ENCODE measurements at regions not wholly inside any gene's neighbourhood (a gene's known extent, or its start where the extent isn't known, plus 50 kb on each side); places are given as distances from the start of the nearest gene placed in this dataset.

GRCh38 chr15:67944010-67944641 is 104.3 kb upstream of the RNU6-1 start:
- H3K27me3 Mint-ChIP-seq (ENCODE audit: unreplicated experiment), result peaks cover 4% of the 10 kb centered on the region
- H3K36me3 Mint-ChIP-seq (ENCODE audit: unreplicated experiment), result peaks cover 4% of the 10 kb centered on the region
- H3K27ac Mint-ChIP-seq (ENCODE audit: unreplicated experiment), result no peak overlapping the region
- H3K9me3 Mint-ChIP-seq (ENCODE audit: unreplicated experiment), result no peaks in the 10 kb centered on the region
- TF ChIP-seq CTCF (IDR thresholded peaks at IDR 0.05; ENCODE audit: partially characterized antibody, unreplicated experiment), result no peak
- H3K4me1 Mint-ChIP-seq (ENCODE audit: low read depth, unreplicated experiment), result no peaks in the 10 kb centered on the region
- H3K4me3 Mint-ChIP-seq (ENCODE audit: unreplicated experiment), result no peak overlapping the region
- DNase-seq, result no peak

GRCh38 chr15:67945131-67945530 is 105.3 kb upstream of the RNU6-1 start:
- Mint-ChIP-seq H3K27me3 (ENCODE audit: unreplicated experiment) (peaks cover 4% of the 10 kb centered on the region), H3K4me3 (ENCODE audit: unreplicated experiment) (no peak overlapping the region), H3K36me3 (ENCODE audit: unreplicated experiment) (peaks cover 4% of the 10 kb centered on the region), H3K4me1 (ENCODE audit: low read depth, unreplicated experiment) (no peaks in the 10 kb centered on the region), H3K9me3 (ENCODE audit: unreplicated experiment) (no peaks in the 10 kb centered on the region), H3K27ac (ENCODE audit: unreplicated experiment) (no peak overlapping the region)
- DNase-seq, result no peak
- TF ChIP-seq CTCF (IDR thresholded peaks at IDR 0.05; ENCODE audit: partially characterized antibody, unreplicated experiment), result no peak

DNA sequence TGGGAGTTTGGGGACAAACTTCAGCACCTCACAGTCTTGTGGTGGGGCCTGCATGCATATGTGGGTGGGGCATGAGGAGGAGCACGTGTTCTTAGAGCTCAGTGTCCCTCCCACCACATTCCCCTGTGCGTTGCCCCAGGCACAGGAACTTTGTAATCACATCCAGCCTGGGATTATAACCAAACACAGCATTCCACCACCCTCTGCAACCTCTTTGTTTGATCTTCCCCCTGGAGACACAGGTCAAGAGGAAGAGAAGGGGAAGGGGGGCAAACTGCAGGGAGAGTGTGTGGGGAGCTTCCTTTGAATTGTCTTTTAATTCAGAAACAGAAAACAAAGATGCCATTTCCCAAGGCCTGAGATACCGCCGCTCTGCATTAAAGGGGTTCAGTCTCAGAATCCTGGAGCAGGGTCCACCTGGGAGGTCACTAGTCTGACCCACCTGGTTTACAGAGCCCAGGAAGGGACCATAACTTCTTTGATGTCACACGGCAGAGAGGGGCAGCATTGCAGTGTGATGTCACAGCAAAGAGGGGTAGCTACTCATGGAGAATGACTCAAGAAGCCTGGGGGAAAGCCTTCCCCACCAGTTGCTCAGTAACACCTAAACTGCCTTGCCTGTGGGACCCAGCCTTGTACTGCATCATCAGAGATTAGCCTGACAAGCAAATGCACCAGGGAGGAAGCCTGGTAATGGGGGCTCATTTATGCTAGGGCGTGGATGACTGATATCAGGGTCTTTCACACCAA is 106.3 kb upstream of the RNU6-1 start:
- no peak for TF ChIP-seq CTCF (IDR thresholded peaks at IDR 0.05; ENCODE audit: partially characterized antibody, unreplicated experiment)
- Mint-ChIP-seq H3K4me1 (ENCODE audit: low read depth, unreplicated experiment) (no peaks in the 10 kb centered on the region), H3K27ac (ENCODE audit: unreplicated experiment) (no peak overlapping the region), H3K27me3 (ENCODE audit: unreplicated experiment) (peaks cover 4% of the 10 kb centered on the region), H3K9me3 (ENCODE audit: unreplicated experiment) (peaks cover 2% of the 10 kb centered on the region), H3K4me3 (ENCODE audit: unreplicated experiment) (no peak overlapping the region), H3K36me3 (ENCODE audit: unreplicated experiment) (peaks cover 4% of the 10 kb centered on the region)
- DNase-seq, result no peak

DNA sequence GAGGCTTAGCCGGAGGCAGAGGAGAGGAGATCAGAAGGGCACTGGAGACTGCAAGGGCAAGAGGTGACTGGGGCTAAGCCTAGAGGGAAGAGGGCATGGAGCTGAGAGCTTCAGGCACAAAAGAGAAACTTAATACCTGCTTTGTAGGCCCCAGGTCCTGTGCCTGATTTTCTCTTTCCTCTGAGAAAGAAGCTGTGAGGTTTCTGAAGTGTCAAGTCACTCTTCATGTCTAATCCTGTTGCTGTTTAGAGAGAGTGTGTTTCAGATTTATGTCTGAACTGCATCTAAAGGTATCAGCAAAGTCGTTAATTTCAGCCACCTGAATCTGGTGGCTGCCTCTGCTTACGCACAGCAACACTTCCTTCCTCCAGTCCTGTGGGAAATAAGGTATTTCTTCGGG is 106.9 kb upstream of the RNU6-1 start:
- Mint-ChIP-seq H3K9me3 (ENCODE audit: unreplicated experiment) (peaks cover 2% of the 10 kb centered on the region), H3K27me3 (ENCODE audit: unreplicated experiment) (no peaks in the 10 kb centered on the region), H3K36me3 (ENCODE audit: unreplicated experiment) (peaks cover under 1% of the 10 kb centered on the region), H3K27ac (ENCODE audit: unreplicated experiment) (no peak overlapping the region), H3K4me3 (ENCODE audit: unreplicated experiment) (no peak overlapping the region), H3K4me1 (ENCODE audit: low read depth, unreplicated experiment) (no peaks in the 10 kb centered on the region)
- TF ChIP-seq CTCF (IDR thresholded peaks at IDR 0.05; ENCODE audit: partially characterized antibody, unreplicated experiment), result no peak
- DNase-seq, result no peak
